Mammary epithelial cell (primary cell): ENCODE measurements at regions not wholly inside any gene's neighbourhood (a gene's known extent, or its start where the extent isn't known, plus 50 kb on each side); places are given as distances from the start of the nearest gene placed in this dataset.

Experiments
- EZH2 ChIP-seq: IDR thresholded peaks from 2 replicates; pipeline ENCODE4 v1.6.1; 2012; ENCODE audit warnings: low read length, inconsistent platforms, borderline replicate concordance
- TF ChIP-seq, protein P1 (sequence below), 2 donors: IDR thresholded peaks in 1 of 2; conservative IDR thresholded peaks in 1 of 2; 2 replicates each; pipeline ENCODE4 v1.5.1; 2011 to 2012; ENCODE audit warnings: inconsistent platforms in 2 of 2, low read length in 2 of 2, mild to moderate bottlenecking in 2 of 2, control low read depth in 1 of 2, low read depth in 1 of 2; ENCODE audit not compliant: insufficient read depth in 1 of 2; ENCODE audit errors: extremely low read depth in 1 of 2

DNA sequence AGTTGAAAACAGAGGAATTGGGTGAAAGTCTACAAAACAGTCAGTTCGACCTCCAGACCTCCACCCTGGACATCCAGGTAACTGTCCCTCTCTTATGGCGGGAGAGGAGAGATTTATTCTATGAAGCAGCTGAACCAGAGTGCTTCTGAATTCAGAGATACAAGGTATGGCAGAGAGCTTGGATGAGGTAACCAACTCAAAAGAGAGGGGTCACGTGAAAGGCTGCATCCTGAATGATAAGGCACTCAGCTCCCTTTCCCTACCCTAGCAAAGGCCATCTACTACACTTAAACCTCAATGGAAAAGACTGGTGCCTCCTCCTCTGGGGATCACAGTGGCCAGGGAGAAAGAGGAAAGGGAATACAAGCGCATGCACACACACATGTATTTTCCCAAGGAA lies 88.4 kb upstream of the KCNA3 start:
- TF ChIP-seq EZH2, result no peak
- TF ChIP-seq, protein P1, sequence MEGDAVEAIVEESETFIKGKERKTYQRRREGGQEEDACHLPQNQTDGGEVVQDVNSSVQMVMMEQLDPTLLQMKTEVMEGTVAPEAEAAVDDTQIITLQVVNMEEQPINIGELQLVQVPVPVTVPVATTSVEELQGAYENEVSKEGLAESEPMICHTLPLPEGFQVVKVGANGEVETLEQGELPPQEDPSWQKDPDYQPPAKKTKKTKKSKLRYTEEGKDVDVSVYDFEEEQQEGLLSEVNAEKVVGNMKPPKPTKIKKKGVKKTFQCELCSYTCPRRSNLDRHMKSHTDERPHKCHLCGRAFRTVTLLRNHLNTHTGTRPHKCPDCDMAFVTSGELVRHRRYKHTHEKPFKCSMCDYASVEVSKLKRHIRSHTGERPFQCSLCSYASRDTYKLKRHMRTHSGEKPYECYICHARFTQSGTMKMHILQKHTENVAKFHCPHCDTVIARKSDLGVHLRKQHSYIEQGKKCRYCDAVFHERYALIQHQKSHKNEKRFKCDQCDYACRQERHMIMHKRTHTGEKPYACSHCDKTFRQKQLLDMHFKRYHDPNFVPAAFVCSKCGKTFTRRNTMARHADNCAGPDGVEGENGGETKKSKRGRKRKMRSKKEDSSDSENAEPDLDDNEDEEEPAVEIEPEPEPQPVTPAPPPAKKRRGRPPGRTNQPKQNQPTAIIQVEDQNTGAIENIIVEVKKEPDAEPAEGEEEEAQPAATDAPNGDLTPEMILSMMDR (conservative IDR thresholded peaks at IDR 0.05 in 1 of 2, IDR thresholded peaks at IDR 0.05 in 1 of 2; ENCODE audit: extremely low read depth in 1 of 2, insufficient read depth in 1 of 2, low read depth in 1 of 2, low read length in 2 of 2), result no peak
